Bronchial epithelial cell (primary cell): ENCODE measurements at regions not wholly inside any gene's neighbourhood (a gene's known extent, or its start where the extent isn't known, plus 50 kb on each side); places are given as distances from the start of the nearest gene placed in this dataset.
A peak's percentile ranks its signal among the peaks of the same experiment; 100 is the strongest.

Source experiments
- DNase-seq: peaks from one replicate; pipeline ENCODE4 v3.0.0-alpha.2; 2010; ENCODE audit warnings: low read depth
- FAIRE-seq: peaks from 2 replicates; lab custom pipeline; 2011; peaks lifted over from hg19 to GRCh38; lab: Jason Lieb, UNC
- H3K27me3 ChIP-seq: 2 replicates; pipeline ENCODE4 v1.5.1; 2011; ENCODE audit warnings: low read length; ENCODE audit not compliant: control insufficient read depth, insufficient read depth
- H3K36me3 ChIP-seq: 2 replicates; pipeline ENCODE4 v1.5.1; 2011; ENCODE audit warnings: low read length; ENCODE audit not compliant: control insufficient read depth, insufficient read depth
- H3K4me3 ChIP-seq: 2 replicates; pipeline ENCODE4 v1.5.1; 2011; ENCODE audit warnings: mild to moderate bottlenecking, low read depth, low read length, control low read depth
- CTCF ChIP-seq: IDR thresholded peaks from 2 replicates; pipeline ENCODE4 v1.5.1; 2011; ENCODE audit warnings: mild to moderate bottlenecking, moderate library complexity, low read length, control low read depth, inconsistent platforms; ENCODE audit not compliant: insufficient read depth, severe bottlenecking

- FAIRE-seq, result no peak
- peak; percentile 87 for DNase-seq
Measured at GRCh38 chr4:28973587-28974350, 1746.4 kb upstream of the PCDH7 start.

GRCh38 chr4:28976369-28976768, 1743.8 kb upstream of the PCDH7 start:
- Histone ChIP-seq H3K36me3 (no peaks in the 10 kb centered on the region), H3K27me3 (no peaks in the 10 kb centered on the region), H3K4me3 (no peak overlapping the region)
- FAIRE-seq (no peak), DNase-seq (no peak)
- no peak for TF ChIP-seq CTCF

More at GRCh38 chr4:28973587-28974350, 1746.4 kb upstream of the PCDH7 start:
- TF ChIP-seq CTCF, result no peak
- H3K36me3 ChIP-seq, result no peaks in the 10 kb centered on the region
- no peak overlapping the region for H3K4me3 ChIP-seq
- no peaks in the 10 kb centered on the region for H3K27me3 ChIP-seq

- TF ChIP-seq CTCF, result no peak
- H3K36me3 ChIP-seq, result no peaks in the 10 kb centered on the region
- DNase-seq (no peak), FAIRE-seq (no peak)
- no peak overlapping the region for H3K4me3 ChIP-seq
- no peaks in the 10 kb centered on the region for H3K27me3 ChIP-seq
Measured at GRCh38 chr4:29002151-29002550, 1718.0 kb upstream of the PCDH7 start.

- TF ChIP-seq CTCF, result no peak
- H3K4me3 ChIP-seq, result no peak overlapping the region
- FAIRE-seq, result no peak
Measured at GRCh38 chr4:29005838-29006237, 1714.3 kb upstream of the PCDH7 start.

GRCh38 chr4:29009908-29010307, 1710.3 kb upstream of the PCDH7 start:
- FAIRE-seq (no peak), DNase-seq (no peak)
- no peak for TF ChIP-seq CTCF
- Histone ChIP-seq H3K27me3 (no peaks in the 10 kb centered on the region), H3K4me3 (no peak overlapping the region), H3K36me3 (no peaks in the 10 kb centered on the region)

More at GRCh38 chr4:29005838-29006237, 1714.3 kb upstream of the PCDH7 start:
- H3K36me3 ChIP-seq, result no peaks in the 10 kb centered on the region
- no peak for DNase-seq
- no peaks in the 10 kb centered on the region for H3K27me3 ChIP-seq
